ENCODE measurements at regions not wholly inside any gene's neighbourhood (a gene's known extent, or its start where the extent isn't known, plus 50 kb on each side); places are given as distances from the start of the nearest gene placed in this dataset.

DNA sequence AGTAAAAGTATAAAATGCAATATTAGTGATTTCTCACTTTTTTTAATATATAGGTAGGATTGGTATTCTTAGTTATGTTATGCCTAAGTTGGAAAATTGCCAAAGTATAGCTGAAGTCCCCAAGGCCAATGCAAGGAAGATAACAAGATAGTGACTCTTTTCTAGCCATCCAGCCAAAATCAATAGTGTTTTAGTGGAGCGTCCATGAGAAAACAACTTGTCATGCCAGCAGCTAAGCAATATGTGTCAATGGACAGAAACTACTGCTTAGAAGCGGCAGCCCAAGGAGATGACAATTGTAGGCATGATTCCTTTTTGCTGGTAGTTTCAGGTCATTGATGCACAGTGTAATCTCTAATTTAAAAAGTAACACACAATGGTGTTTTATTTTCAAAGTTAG is 1444.6 kb downstream of the SUCLG1 start:
- DNase-seq (ENCODE audit: low spot score) (no peak), ATAC-seq (ENCODE audit: low read depth) (no peak)

DNA sequence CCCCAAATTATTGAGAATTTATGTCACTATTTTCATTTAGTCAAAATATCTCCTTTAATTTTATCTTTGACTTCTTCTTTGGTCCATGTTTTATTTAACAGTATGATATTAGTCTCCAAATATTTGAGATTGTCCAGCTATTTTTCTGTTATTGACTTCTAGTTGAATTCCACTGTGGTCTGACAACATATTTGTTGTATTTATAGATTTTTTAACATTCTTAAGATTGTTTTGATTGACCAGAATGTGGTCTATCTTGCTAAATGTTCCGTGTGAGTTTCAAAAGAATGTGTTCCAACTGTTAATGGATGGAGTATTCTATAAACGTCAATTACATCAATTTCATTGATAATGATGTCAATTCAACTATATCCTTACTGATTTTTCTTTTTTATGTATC is 1452.1 kb downstream of the SUCLG1 start:
- ATAC-seq (ENCODE audit: low read depth) (no peak), DNase-seq (ENCODE audit: low spot score) (no peak)
- Histone ChIP-seq H3K27ac (ENCODE audit: poor library complexity, severe bottlenecking) (no peak overlapping the region), H3K36me3 (ENCODE audit: low read depth) (no peaks in the 10 kb centered on the region), H3K4me1 (ENCODE audit: insufficient read depth, poor library complexity, severe bottlenecking) (no peaks in the 10 kb centered on the region), H3K27me3 (ENCODE audit: insufficient read depth, poor library complexity, severe bottlenecking) (no peaks in the 10 kb centered on the region), H3K4me3 (ENCODE audit: severe bottlenecking) (no peak overlapping the region), H3K9me3 (ENCODE audit: severe bottlenecking) (peaks cover 2% of the 10 kb centered on the region)
- TF ChIP-seq, protein P1, sequence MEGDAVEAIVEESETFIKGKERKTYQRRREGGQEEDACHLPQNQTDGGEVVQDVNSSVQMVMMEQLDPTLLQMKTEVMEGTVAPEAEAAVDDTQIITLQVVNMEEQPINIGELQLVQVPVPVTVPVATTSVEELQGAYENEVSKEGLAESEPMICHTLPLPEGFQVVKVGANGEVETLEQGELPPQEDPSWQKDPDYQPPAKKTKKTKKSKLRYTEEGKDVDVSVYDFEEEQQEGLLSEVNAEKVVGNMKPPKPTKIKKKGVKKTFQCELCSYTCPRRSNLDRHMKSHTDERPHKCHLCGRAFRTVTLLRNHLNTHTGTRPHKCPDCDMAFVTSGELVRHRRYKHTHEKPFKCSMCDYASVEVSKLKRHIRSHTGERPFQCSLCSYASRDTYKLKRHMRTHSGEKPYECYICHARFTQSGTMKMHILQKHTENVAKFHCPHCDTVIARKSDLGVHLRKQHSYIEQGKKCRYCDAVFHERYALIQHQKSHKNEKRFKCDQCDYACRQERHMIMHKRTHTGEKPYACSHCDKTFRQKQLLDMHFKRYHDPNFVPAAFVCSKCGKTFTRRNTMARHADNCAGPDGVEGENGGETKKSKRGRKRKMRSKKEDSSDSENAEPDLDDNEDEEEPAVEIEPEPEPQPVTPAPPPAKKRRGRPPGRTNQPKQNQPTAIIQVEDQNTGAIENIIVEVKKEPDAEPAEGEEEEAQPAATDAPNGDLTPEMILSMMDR (IDR thresholded peaks at IDR 0.05; ENCODE audit: poor library complexity, severe bottlenecking), result no peak

More for the DNA sequence above, 1444.6 kb downstream of the SUCLG1 start:
- no peaks in the 10 kb centered on the region for H3K9me3 ChIP-seq (ENCODE audit: severe bottlenecking)
- H3K36me3 ChIP-seq (ENCODE audit: low read depth), result no peaks in the 10 kb centered on the region
- H3K27ac ChIP-seq (ENCODE audit: poor library complexity, severe bottlenecking), result no peak overlapping the region
- H3K4me3 ChIP-seq (ENCODE audit: severe bottlenecking), result no peak overlapping the region
- H3K4me1 ChIP-seq (ENCODE audit: insufficient read depth, poor library complexity, severe bottlenecking), result peaks cover 16% of the 10 kb centered on the region
- no peaks in the 10 kb centered on the region for H3K27me3 ChIP-seq (ENCODE audit: insufficient read depth, poor library complexity, severe bottlenecking)
- TF ChIP-seq, protein P1 (IDR thresholded peaks at IDR 0.05; ENCODE audit: poor library complexity, severe bottlenecking), result no peak

DNA sequence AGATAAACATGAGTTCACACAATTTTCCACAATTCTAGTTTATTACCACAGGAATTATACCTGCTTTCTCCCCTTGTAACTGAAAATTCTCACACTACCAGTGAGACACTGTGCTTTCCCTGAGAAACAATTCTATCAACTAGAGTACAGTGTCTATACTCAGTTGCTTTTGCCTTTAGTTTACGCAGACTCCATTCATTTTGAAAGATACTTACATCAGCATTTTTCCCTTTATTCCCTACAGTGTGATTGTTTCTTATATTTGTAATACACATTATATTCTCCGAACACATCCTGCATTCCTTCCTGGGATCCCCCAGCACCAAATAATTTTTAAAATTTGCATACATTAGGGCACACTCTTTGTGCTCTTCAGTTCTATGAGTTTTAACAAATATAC is 1455.5 kb downstream of the SUCLG1 start:
- peaks cover 2% of the 10 kb centered on the region for H3K9me3 ChIP-seq (ENCODE audit: severe bottlenecking)
- TF ChIP-seq, protein P1 (IDR thresholded peaks at IDR 0.05; ENCODE audit: poor library complexity, severe bottlenecking), result no peak
- H3K27me3 ChIP-seq (ENCODE audit: insufficient read depth, poor library complexity, severe bottlenecking), result no peaks in the 10 kb centered on the region
- DNase-seq (ENCODE audit: low spot score) (no peak), ATAC-seq (ENCODE audit: low read depth) (no peak)
- H3K4me3 ChIP-seq (ENCODE audit: severe bottlenecking), result no peak overlapping the region
- H3K36me3 ChIP-seq (ENCODE audit: low read depth), result no peaks in the 10 kb centered on the region
- no peak overlapping the region for H3K27ac ChIP-seq (ENCODE audit: poor library complexity, severe bottlenecking)
- H3K4me1 ChIP-seq (ENCODE audit: insufficient read depth, poor library complexity, severe bottlenecking), result no peaks in the 10 kb centered on the region

DNA sequence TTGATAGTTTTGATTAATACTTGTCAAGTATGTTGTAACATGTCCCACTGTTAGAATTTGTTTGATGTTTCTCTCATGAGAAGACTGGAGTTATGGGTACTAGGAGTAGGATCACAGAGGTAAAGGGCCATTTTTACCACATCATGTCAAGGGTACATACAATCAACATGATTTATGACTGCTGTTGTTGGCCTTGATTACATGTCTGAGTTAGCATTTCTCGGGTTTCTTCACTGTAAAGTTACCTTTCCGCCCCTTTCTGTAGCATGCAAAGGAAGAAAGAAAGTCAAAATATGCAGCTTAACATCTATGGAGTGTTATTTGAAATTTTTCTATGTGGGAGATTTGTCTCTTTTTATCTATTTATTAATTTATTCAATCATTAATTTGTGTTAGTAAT is 1456.4 kb downstream of the SUCLG1 start:
- TF ChIP-seq, protein P1 (IDR thresholded peaks at IDR 0.05; ENCODE audit: poor library complexity, severe bottlenecking), result no peak
- H3K36me3 ChIP-seq (ENCODE audit: low read depth), result no peaks in the 10 kb centered on the region
- H3K27ac ChIP-seq (ENCODE audit: poor library complexity, severe bottlenecking), result no peak overlapping the region
- H3K4me3 ChIP-seq (ENCODE audit: severe bottlenecking), result no peak overlapping the region
- DNase-seq (ENCODE audit: low spot score), result no peak
- H3K4me1 ChIP-seq (ENCODE audit: insufficient read depth, poor library complexity, severe bottlenecking), result no peaks in the 10 kb centered on the region
- no peaks in the 10 kb centered on the region for H3K27me3 ChIP-seq (ENCODE audit: insufficient read depth, poor library complexity, severe bottlenecking)
- ATAC-seq (ENCODE audit: low read depth), result no peak
- peaks cover 2% of the 10 kb centered on the region for H3K9me3 ChIP-seq (ENCODE audit: severe bottlenecking)

DNA sequence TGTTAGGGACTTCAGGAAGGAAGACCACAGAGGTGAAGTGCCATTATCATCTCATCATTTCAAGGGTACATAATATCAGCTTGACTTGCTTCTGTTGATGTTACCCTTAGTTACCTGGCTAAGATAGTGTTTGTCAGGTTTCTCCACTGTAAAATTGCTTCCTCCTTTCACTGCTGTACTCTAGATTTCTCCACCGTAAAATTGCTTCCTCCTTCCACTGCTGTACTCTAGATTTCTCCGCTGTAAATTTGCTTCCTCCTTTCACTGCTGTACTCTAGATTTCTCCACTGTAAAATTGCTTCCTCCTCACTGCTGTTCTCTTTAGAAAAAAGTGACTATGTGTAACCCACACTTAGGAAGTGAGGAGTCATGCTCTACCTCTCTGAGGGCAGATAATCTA is 1460.3 kb downstream of the SUCLG1 start:
- ATAC-seq (ENCODE audit: low read depth), result no peak
- no peak for DNase-seq (ENCODE audit: low spot score)
- TF ChIP-seq, protein P1 (IDR thresholded peaks at IDR 0.05; ENCODE audit: poor library complexity, severe bottlenecking), result no peak

More for the DNA sequence above, 1460.3 kb downstream of the SUCLG1 start:
- no peak overlapping the region for H3K27ac ChIP-seq (ENCODE audit: poor library complexity, severe bottlenecking)
- no peaks in the 10 kb centered on the region for H3K27me3 ChIP-seq (ENCODE audit: insufficient read depth, poor library complexity, severe bottlenecking)
- H3K9me3 ChIP-seq (ENCODE audit: severe bottlenecking), result no peaks in the 10 kb centered on the region
- peaks cover 14% of the 10 kb centered on the region for H3K4me1 ChIP-seq (ENCODE audit: insufficient read depth, poor library complexity, severe bottlenecking)
- no peaks in the 10 kb centered on the region for H3K36me3 ChIP-seq (ENCODE audit: low read depth)
- H3K4me3 ChIP-seq (ENCODE audit: severe bottlenecking), result no peak overlapping the region

Data from RWPE2 (cell line).